BJ (cell line): ENCODE measurements at regions not wholly inside any gene's neighbourhood (a gene's known extent, or its start where the extent isn't known, plus 50 kb on each side); places are given as distances from the start of the nearest gene placed in this dataset.

Source experiments
- CTCF ChIA-PET: fragments of 350-600 bp; formaldehyde crosslinking; extraction: SDS; loops from one replicate; lab custom pipeline; 2021; ENCODE audit warnings: antibody characterized with exemption, inconsistent platforms; lab: Yijun Ruan, JAX
- POLR2A ChIA-PET: fragments of 300-600 bp; sonication (Branson Sonifier 250); formaldehyde crosslinking; extraction: SDS; loops from one replicate; lab custom pipeline; 2021; ENCODE audit warnings: antibody characterized with exemption; lab: Charles Lee
- DNase-seq: peaks from one replicate; pipeline ENCODE4 v3.0.0-alpha.2; 2011; ENCODE audit warnings: low read depth
- H3K27me3 ChIP-seq: 2 replicates; pipeline ENCODE4 v1.6.0; 2011; ENCODE audit warnings: low read length; ENCODE audit not compliant: control insufficient read depth, insufficient read depth
- H3K36me3 ChIP-seq: 2 replicates; pipeline ENCODE4 v1.5.1; 2011; ENCODE audit warnings: low read length; ENCODE audit not compliant: control insufficient read depth, insufficient read depth
- H3K4me3 ChIP-seq: 2 replicates; pipeline ENCODE4 v1.5.1; 2011; ENCODE audit warnings: low read depth, mild to moderate bottlenecking, control low read depth, low read length
- TF ChIP-seq, protein P1 (sequence below): IDR thresholded peaks from 2 replicates; pipeline ENCODE4 v1.5.1; 2011; ENCODE audit warnings: low read depth, mild to moderate bottlenecking, control low read depth, inconsistent platforms, low read length, moderate library complexity; ENCODE audit not compliant: insufficient read depth

- no peaks in the 10 kb centered on the region for H3K36me3 ChIP-seq
- H3K27me3 ChIP-seq = no peaks in the 10 kb centered on the region
- peak; percentile 35 for DNase-seq
- TF ChIP-seq, protein P1, sequence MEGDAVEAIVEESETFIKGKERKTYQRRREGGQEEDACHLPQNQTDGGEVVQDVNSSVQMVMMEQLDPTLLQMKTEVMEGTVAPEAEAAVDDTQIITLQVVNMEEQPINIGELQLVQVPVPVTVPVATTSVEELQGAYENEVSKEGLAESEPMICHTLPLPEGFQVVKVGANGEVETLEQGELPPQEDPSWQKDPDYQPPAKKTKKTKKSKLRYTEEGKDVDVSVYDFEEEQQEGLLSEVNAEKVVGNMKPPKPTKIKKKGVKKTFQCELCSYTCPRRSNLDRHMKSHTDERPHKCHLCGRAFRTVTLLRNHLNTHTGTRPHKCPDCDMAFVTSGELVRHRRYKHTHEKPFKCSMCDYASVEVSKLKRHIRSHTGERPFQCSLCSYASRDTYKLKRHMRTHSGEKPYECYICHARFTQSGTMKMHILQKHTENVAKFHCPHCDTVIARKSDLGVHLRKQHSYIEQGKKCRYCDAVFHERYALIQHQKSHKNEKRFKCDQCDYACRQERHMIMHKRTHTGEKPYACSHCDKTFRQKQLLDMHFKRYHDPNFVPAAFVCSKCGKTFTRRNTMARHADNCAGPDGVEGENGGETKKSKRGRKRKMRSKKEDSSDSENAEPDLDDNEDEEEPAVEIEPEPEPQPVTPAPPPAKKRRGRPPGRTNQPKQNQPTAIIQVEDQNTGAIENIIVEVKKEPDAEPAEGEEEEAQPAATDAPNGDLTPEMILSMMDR = no peak
- POLR2A ChIA-PET = no interaction called here
- CTCF ChIA-PET = no interaction called here
- H3K4me3 ChIP-seq = no peak overlapping the region
Measured at GRCh38 chr2:145692971-145693478, 1173.1 kb upstream of the ZEB2 start.

- Histone ChIP-seq H3K36me3 (no peaks in the 10 kb centered on the region), H3K27me3 (no peaks in the 10 kb centered on the region), H3K4me3 (no peak overlapping the region)
- CTCF ChIA-PET = no interaction called here
- POLR2A ChIA-PET = no interaction called here
- DNase-seq = no peak
- TF ChIP-seq, protein P1 = no peak
Measured at GRCh38 chr2:145691659-145692058, 1171.7 kb upstream of the ZEB2 start.

DNA sequence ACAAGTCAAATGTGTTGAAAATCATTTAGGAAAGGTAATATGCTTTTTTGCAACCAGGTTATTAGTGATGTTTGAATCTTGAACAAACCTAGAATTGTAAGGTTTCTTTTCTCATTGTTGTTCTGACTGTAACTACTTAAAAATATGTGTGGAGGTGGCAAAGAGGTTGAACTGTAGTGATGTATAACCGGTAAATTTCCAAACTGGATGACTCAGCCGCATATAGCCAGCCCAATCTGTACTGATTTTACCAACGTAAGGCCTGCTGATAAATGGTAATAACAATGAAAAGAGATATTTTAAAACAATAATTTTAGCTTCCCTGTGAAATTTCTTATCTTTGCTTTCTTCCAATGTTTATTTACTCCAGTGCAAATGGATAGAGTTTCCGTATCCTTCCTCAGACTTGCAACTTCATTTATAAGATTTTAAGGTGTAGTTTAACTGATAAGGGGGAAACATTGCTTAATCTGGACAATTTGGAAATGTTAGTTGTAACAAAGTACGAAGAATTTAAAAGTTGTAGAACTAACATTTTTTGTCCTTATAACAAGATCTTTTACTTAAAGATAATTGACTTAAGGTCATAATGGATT lies 1170.4 kb upstream of the ZEB2 start:
- no peak for DNase-seq
- H3K27me3 ChIP-seq = no peaks in the 10 kb centered on the region
- no peak overlapping the region for H3K4me3 ChIP-seq
- TF ChIP-seq, protein P1 = no peak
- ChIA-PET CTCF (no interaction called here), POLR2A (no interaction called here)
- H3K36me3 ChIP-seq = no peaks in the 10 kb centered on the region

- CTCF ChIA-PET = no interaction called here
- POLR2A ChIA-PET = no interaction called here
Measured at GRCh38 chr2:145689277-145689676, 1169.4 kb upstream of the ZEB2 start.

GRCh38 chr2:145688156-145688555 lies 1168.2 kb upstream of the ZEB2 start:
- ChIA-PET POLR2A (no interaction called here), CTCF (interaction anchor here (0.6 kb wide), 1 partner anchor 65 kb away, joined by 3 read pairs; no protein-coding TSS in a partner anchor)
- Histone ChIP-seq H3K27me3 (no peaks in the 10 kb centered on the region), H3K4me3 (no peak overlapping the region), H3K36me3 (no peaks in the 10 kb centered on the region)
- no peak for DNase-seq
- TF ChIP-seq, protein P1 = no peak

More at GRCh38 chr2:145689277-145689676, 1169.4 kb upstream of the ZEB2 start:
- Histone ChIP-seq H3K36me3 (no peaks in the 10 kb centered on the region), H3K27me3 (no peaks in the 10 kb centered on the region), H3K4me3 (no peak overlapping the region)
- DNase-seq = no peak
- TF ChIP-seq, protein P1 = no peak
